GM23338 (cell line): ENCODE measurements at regions not wholly inside any gene's neighbourhood (a gene's known extent, or its start where the extent isn't known, plus 50 kb on each side); places are given as distances from the start of the nearest gene placed in this dataset.

Experiments used
- ATAC-seq: fragments of 200-7000 bp; cut with Tn5 transposase; 3 replicates; pipeline ENCODE4 v1.9.1; 2020
- DNase-seq: peaks from one replicate; pipeline ENCODE4 v3.0.0-alpha.2; 2015; ENCODE audit warnings: low spot score
- H2AFZ ChIP-seq: fragments of 200-600 bp; sonication (generic); 2 replicates; pipeline ENCODE4 v1.8.0; 2016; ENCODE audit warnings: antibody characterized with exemption, mild to moderate bottlenecking, moderate library complexity
- H3F3A ChIP-seq: fragments of 200-600 bp; sonication (generic); replicated peaks from 2 replicates; pipeline ENCODE4 v1.8.0; 2017; ENCODE audit warnings: antibody characterized with exemption, mixed run types, low read depth
- H3K27ac ChIP-seq: fragments of 200-600 bp; sonication (generic); 2 replicates; pipeline ENCODE4 v1.6.1; 2016; ENCODE audit warnings: low read depth
- H3K27me3 ChIP-seq: fragments of 200-600 bp; sonication (generic); 2 replicates; pipeline ENCODE4 v1.8.0; 2016; ENCODE audit warnings: mild to moderate bottlenecking, mixed run types, moderate library complexity; ENCODE audit not compliant: insufficient read depth
- H3K36me3 ChIP-seq: fragments of 200-600 bp; sonication (generic); 2 replicates; pipeline ENCODE4 v1.8.0; 2016; ENCODE audit warnings: mild to moderate bottlenecking; ENCODE audit not compliant: insufficient read depth
- H3K4me1 ChIP-seq: fragments of 200-600 bp; sonication (generic); 2 replicates; pipeline ENCODE4 v1.8.0; 2016; ENCODE audit warnings: mild to moderate bottlenecking, moderate library complexity; ENCODE audit not compliant: insufficient read depth
- H3K4me2 ChIP-seq: fragments of 200-600 bp; sonication (generic); 2 replicates; pipeline ENCODE4 v1.7.1; 2017; ENCODE audit warnings: mixed run types
- H3K4me3 ChIP-seq: fragments of 200-600 bp; sonication (generic); 2 replicates; pipeline ENCODE4 v1.6.1; 2016; ENCODE audit warnings: mixed run types
- H3K79me2 ChIP-seq: fragments of 200-600 bp; sonication (generic); replicated peaks from 2 replicates; pipeline ENCODE4 v1.8.0; 2017; ENCODE audit warnings: mild to moderate bottlenecking; ENCODE audit not compliant: insufficient read depth
- H3K9me2 ChIP-seq: fragments of 200-600 bp; sonication (generic); 2 replicates; pipeline ENCODE4 v1.8.0; 2017; ENCODE audit not compliant: insufficient read depth
- H4K20me1 ChIP-seq: fragments of 200-600 bp; sonication (generic); replicated peaks from 2 replicates; pipeline ENCODE4 v1.8.0; 2017; ENCODE audit warnings: mild to moderate bottlenecking; ENCODE audit not compliant: insufficient read depth
- H3K27ac Mint-ChIP-seq: 2 replicates; pipeline ENCODE4 v1.8.0; 2020; ENCODE audit warnings: inconsistent platforms, mild to moderate bottlenecking, moderate library complexity, mixed read lengths
- H3K27me3 Mint-ChIP-seq: 3 replicates; pipeline ENCODE4 v1.8.0; 2022; ENCODE audit warnings: low read depth, mild to moderate bottlenecking, moderate library complexity, mixed read lengths, inconsistent platforms; ENCODE audit not compliant: insufficient read depth, poor library complexity
- H3K36me3 Mint-ChIP-seq: 3 replicates; pipeline ENCODE4 v1.8.0; 2021; ENCODE audit warnings: low read depth, mild to moderate bottlenecking, inconsistent platforms, moderate library complexity, mixed read lengths
- H3K4me1 Mint-ChIP-seq: 3 replicates; pipeline ENCODE4 v1.8.0; 2020; ENCODE audit warnings: mild to moderate bottlenecking, inconsistent platforms, mixed read lengths
- H3K4me3 Mint-ChIP-seq: 3 replicates; pipeline ENCODE4 v1.8.0; 2021; ENCODE audit warnings: moderate library complexity, mild to moderate bottlenecking, inconsistent platforms, mixed read lengths
- H3K9me3 Mint-ChIP-seq: 3 replicates; pipeline ENCODE4 v1.8.0; 2020; ENCODE audit warnings: moderate library complexity, mild to moderate bottlenecking, inconsistent platforms, mixed read lengths
- CREB1 ChIP-seq: fragments of 250-450 bp; sonication (Bioruptor Pico); IDR thresholded peaks from 2 replicates; pipeline ENCODE4 v1.5.0; 2020; ENCODE audit warnings: low read depth, mild to moderate bottlenecking, moderate library complexity
- ETS1 ChIP-seq: IDR thresholded peaks from 2 replicates; pipeline ENCODE4 v1.6.1; 2016; ENCODE audit warnings: antibody characterized with exemption
- EZH2 ChIP-seq: fragments of 200-600 bp; sonication (generic); IDR thresholded peaks from one replicate; pipeline ENCODE4 v1.8.0; 2017; ENCODE audit warnings: antibody characterized with exemption, mild to moderate bottlenecking, low read depth; ENCODE audit not compliant: unreplicated experiment
- EZH2phosphoT487 ChIP-seq: fragments of 200-600 bp; sonication (generic); IDR thresholded peaks from one replicate; pipeline ENCODE4 v1.8.1; 2018; ENCODE audit warnings: antibody characterized with exemption; ENCODE audit not compliant: unreplicated experiment
- JUNB ChIP-seq: IDR thresholded peaks from one replicate; pipeline ENCODE4 v1.6.1; 2016; ENCODE audit warnings: antibody characterized with exemption; ENCODE audit not compliant: unreplicated experiment
- NANOG ChIP-seq: IDR thresholded peaks from 2 replicates; pipeline ENCODE4 v1.6.1; 2016; ENCODE audit warnings: antibody characterized with exemption, borderline replicate concordance
- POLR2AphosphoS5 ChIP-seq: IDR thresholded peaks from 2 replicates; pipeline ENCODE4 v1.6.1; 2016; ENCODE audit warnings: antibody characterized with exemption, low read depth
- REST ChIP-seq: IDR thresholded peaks from one replicate; pipeline ENCODE4 v1.6.1; 2018; ENCODE audit warnings: antibody characterized with exemption; ENCODE audit not compliant: unreplicated experiment
- STAT1 ChIP-seq: IDR thresholded peaks from one replicate; pipeline ENCODE4 v1.6.1; 2016; ENCODE audit warnings: antibody characterized with exemption; ENCODE audit not compliant: unreplicated experiment
- ZNF114 ChIP-seq: fragments of 250-450 bp; sonication (Bioruptor Pico); IDR thresholded peaks from 2 replicates; pipeline ENCODE4 v1.5.0; 2020; ENCODE audit warnings: mild to moderate bottlenecking, moderate library complexity
- ZNF331 ChIP-seq: fragments of 250-450 bp; sonication (Bioruptor Pico); IDR thresholded peaks from 2 replicates; pipeline ENCODE4 v1.5.0; 2020; ENCODE audit warnings: low read depth, mild to moderate bottlenecking, moderate library complexity
- TF ChIP-seq, protein P1 (sequence below): fragments of 250-450 bp; sonication (Bioruptor Pico); IDR thresholded peaks from 2 replicates; pipeline ENCODE4 v1.5.0; 2020; ENCODE audit warnings: mild to moderate bottlenecking, moderate library complexity

GRCh38 chr3:109806929-109807328, 469.6 kb upstream of the DPPA4 start:
- peaks cover 5% of the 10 kb centered on the region; the same call in 2 of the 3 replicates for H3K4me1 Mint-ChIP-seq
- Histone ChIP-seq H3K79me2 (no peaks in the 10 kb centered on the region), H2AFZ (peak overlapping the region; percentile 25; the same call in 1 of the 2 replicates), H3K27me3 (no peaks in the 10 kb centered on the region), H3K27ac (no peak overlapping the region), H3K4me1 (peaks cover 8% of the 10 kb centered on the region), H3K9me2 (0 out of 2 replicates have a peak, but pooled peaks cover 3% of the 10 kb centered on the region), H4K20me1 (no peaks in the 10 kb centered on the region), H3K4me3 (no peak overlapping the region), H3K4me2 (no peak overlapping the region), H3F3A (no peaks in the 10 kb centered on the region), H3K36me3 (no peaks in the 10 kb centered on the region)
- no peak for ATAC-seq
- no peaks in the 10 kb centered on the region for H3K9me3 Mint-ChIP-seq
- H3K4me3 Mint-ChIP-seq: no peak overlapping the region
- H3K36me3 Mint-ChIP-seq: no peaks in the 10 kb centered on the region
- H3K27ac Mint-ChIP-seq: no peak overlapping the region
- no peaks in the 10 kb centered on the region for H3K27me3 Mint-ChIP-seq
- DNase-seq: no peak
- TF ChIP-seq NANOG: no peak
- no peak for TF ChIP-seq ETS1
- no peak for TF ChIP-seq CREB1 (CRISPR knock-in tag)
- TF ChIP-seq, protein P1, sequence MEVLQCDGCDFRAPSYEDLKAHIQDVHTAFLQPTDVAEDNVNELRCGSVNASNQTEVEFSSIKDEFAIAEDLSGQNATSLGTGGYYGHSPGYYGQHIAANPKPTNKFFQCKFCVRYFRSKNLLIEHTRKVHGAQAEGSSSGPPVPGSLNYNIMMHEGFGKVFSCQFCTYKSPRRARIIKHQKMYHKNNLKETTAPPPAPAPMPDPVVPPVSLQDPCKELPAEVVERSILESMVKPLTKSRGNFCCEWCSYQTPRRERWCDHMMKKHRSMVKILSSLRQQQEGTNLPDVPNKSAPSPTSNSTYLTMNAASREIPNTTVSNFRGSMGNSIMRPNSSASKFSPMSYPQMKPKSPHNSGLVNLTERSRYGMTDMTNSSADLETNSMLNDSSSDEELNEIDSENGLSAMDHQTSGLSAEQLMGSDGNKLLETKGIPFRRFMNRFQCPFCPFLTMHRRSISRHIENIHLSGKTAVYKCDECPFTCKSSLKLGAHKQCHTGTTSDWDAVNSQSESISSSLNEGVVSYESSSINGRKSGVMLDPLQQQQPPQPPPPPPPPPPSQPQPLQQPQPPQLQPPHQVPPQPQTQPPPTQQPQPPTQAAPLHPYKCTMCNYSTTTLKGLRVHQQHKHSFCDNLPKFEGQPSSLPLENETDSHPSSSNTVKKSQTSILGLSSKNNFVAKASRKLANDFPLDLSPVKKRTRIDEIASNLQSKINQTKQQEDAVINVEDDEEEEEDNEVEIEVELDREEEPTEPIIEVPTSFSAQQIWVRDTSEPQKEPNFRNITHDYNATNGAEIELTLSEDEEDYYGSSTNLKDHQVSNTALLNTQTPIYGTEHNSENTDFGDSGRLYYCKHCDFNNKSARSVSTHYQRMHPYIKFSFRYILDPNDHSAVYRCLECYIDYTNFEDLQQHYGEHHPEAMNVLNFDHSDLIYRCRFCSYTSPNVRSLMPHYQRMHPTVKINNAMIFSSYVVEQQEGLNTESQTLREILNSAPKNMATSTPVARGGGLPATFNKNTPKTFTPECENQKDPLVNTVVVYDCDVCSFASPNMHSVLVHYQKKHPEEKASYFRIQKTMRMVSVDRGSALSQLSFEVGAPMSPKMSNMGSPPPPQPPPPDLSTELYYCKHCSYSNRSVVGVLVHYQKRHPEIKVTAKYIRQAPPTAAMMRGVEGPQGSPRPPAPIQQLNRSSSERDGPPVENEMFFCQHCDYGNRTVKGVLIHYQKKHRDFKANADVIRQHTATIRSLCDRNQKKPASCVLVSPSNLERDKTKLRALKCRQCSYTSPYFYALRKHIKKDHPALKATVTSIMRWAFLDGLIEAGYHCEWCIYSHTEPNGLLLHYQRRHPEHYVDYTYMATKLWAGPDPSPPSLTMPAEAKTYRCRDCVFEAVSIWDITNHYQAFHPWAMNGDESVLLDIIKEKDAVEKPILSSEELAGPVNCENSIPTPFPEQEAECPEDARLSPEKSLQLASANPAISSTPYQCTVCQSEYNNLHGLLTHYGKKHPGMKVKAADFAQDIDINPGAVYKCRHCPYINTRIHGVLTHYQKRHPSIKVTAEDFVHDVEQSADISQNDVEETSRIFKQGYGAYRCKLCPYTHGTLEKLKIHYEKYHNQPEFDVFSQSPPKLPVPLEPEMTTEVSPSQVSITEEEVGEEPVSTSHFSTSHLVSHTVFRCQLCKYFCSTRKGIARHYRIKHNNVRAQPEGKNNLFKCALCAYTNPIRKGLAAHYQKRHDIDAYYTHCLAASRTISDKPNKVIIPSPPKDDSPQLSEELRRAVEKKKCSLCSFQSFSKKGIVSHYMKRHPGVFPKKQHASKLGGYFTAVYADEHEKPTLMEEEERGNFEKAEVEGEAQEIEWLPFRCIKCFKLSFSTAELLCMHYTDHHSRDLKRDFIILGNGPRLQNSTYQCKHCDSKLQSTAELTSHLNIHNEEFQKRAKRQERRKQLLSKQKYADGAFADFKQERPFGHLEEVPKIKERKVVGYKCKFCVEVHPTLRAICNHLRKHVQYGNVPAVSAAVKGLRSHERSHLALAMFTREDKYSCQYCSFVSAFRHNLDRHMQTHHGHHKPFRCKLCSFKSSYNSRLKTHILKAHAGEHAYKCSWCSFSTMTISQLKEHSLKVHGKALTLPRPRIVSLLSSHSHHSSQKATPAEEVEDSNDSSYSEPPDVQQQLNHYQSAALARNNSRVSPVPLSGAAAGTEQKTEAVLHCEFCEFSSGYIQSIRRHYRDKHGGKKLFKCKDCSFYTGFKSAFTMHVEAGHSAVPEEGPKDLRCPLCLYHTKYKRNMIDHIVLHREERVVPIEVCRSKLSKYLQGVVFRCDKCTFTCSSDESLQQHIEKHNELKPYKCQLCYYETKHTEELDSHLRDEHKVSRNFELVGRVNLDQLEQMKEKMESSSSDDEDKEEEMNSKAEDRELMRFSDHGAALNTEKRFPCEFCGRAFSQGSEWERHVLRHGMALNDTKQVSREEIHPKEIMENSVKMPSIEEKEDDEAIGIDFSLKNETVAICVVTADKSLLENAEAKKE (CRISPR knock-in tag): no peak
- TF ChIP-seq EZH2phosphoT487: no peak
- TF ChIP-seq ZNF114 (CRISPR knock-in tag): no peak
- TF ChIP-seq POLR2AphosphoS5: no peak
- TF ChIP-seq EZH2: no peak
- TF ChIP-seq REST: no peak
- no peak for TF ChIP-seq STAT1
- no peak for TF ChIP-seq JUNB
- TF ChIP-seq ZNF331 (CRISPR knock-in tag): no peak
